AG04450 (cell line): ENCODE measurements at regions not wholly inside any gene's neighbourhood (a gene's known extent, or its start where the extent isn't known, plus 50 kb on each side); places are given as distances from the start of the nearest gene placed in this dataset.

ENCODE experiments used
- CTCF ChIA-PET: fragments of 300-600, 350-600 bp; formaldehyde crosslinking; extraction: SDS; loops from one replicate; lab custom pipeline; 2022; ENCODE audit warnings: antibody characterized with exemption, inconsistent platforms; lab: Charles Lee
- POLR2A ChIA-PET: fragments of 350-600 bp; formaldehyde crosslinking; extraction: SDS; loops from one replicate; lab custom pipeline; 2021; ENCODE audit warnings: antibody characterized with exemption, inconsistent platforms; lab: Yijun Ruan, JAX
- DNase-seq: peaks from one replicate; pipeline ENCODE4 v3.0.0-alpha.2; 2011; ENCODE audit warnings: low read depth, low spot score
- H3K27ac ChIP-seq: one replicate; pipeline ENCODE4 v1.5.1; 2012; ENCODE audit warnings: low read depth, low read length, control low read depth
- H3K27me3 ChIP-seq: one replicate; pipeline ENCODE4 v1.6.0; 2012; ENCODE audit warnings: low read length; ENCODE audit not compliant: control insufficient read depth, insufficient read depth
- H3K4me3 ChIP-seq: 2 replicates; pipeline ENCODE4 v1.5.1; 2011; ENCODE audit warnings: mild to moderate bottlenecking, low read depth, low read length, control low read depth
- H3K9me3 ChIP-seq: 2 replicates; pipeline ENCODE4 v1.5.1; 2012; ENCODE audit warnings: low read length; ENCODE audit not compliant: control insufficient read depth, insufficient read depth
- CTCF ChIP-seq: IDR thresholded peaks from 2 replicates; pipeline ENCODE4 v1.5.1; 2011; ENCODE audit warnings: low read depth, low read length, control low read depth, inconsistent platforms

- POLR2A ChIA-PET = no interaction called here
- TF ChIP-seq CTCF = no peak
- CTCF ChIA-PET = no interaction called here
- no peak for DNase-seq
- Histone ChIP-seq H3K27ac (no peak overlapping the region), H3K27me3 (no peaks in the 10 kb centered on the region), H3K4me3 (no peak overlapping the region), H3K9me3 (peaks cover 3% of the 10 kb centered on the region; the same call in 1 of the 2 replicates)
Observed at GRCh38 chr16:61596655-61597054, 439.6 kb downstream of the CDH8 start.

- Histone ChIP-seq H3K27me3 (no peaks in the 10 kb centered on the region), H3K27ac (no peak overlapping the region), H3K9me3 (peaks cover 3% of the 10 kb centered on the region; the same call in 1 of the 2 replicates), H3K4me3 (no peak overlapping the region)
- no peak for TF ChIP-seq CTCF
- POLR2A ChIA-PET = no interaction called here
- CTCF ChIA-PET = no interaction called here
- DNase-seq = no peak
Observed at GRCh38 chr16:61595605-61596004, 440.6 kb downstream of the CDH8 start.

GRCh38 chr16:61590577-61590976 is 445.7 kb downstream of the CDH8 start:
- ChIA-PET POLR2A (no interaction called here), CTCF (no interaction called here)
- Histone ChIP-seq H3K27me3 (no peaks in the 10 kb centered on the region), H3K9me3 (no peaks in the 10 kb centered on the region; the same call in 1 of the 2 replicates), H3K27ac (no peak overlapping the region), H3K4me3 (no peak overlapping the region)
- DNase-seq = no peak
- TF ChIP-seq CTCF = no peak

- ChIA-PET POLR2A (no interaction called here), CTCF (no interaction called here)
- no peak for TF ChIP-seq CTCF
- Histone ChIP-seq H3K4me3 (no peak overlapping the region), H3K9me3 (no peaks in the 10 kb centered on the region; the same call in 1 of the 2 replicates), H3K27ac (no peak overlapping the region), H3K27me3 (no peaks in the 10 kb centered on the region)
- no peak for DNase-seq
Observed at GRCh38 chr16:61587526-61587925, 448.7 kb downstream of the CDH8 start.

GRCh38 chr16:61581417-61582046 is 454.7 kb downstream of the CDH8 start:
- Histone ChIP-seq H3K9me3 (peaks cover 19% of the 10 kb centered on the region), H3K27ac (no peak overlapping the region), H3K27me3 (no peaks in the 10 kb centered on the region), H3K4me3 (no peak overlapping the region)
- ChIA-PET POLR2A (no interaction called here), CTCF (no interaction called here)
- TF ChIP-seq CTCF = no peak
- DNase-seq = no peak
